ENCODE measurements at regions not wholly inside any gene's neighbourhood (a gene's known extent, or its start where the extent isn't known, plus 50 kb on each side); places are given as distances from the start of the nearest gene placed in this dataset.

GRCh38 chr11:45035413-45035812 lies 84.7 kb upstream of the TP53I11 start:
- Histone ChIP-seq H3K27ac (no peak overlapping the region), H3K27me3 (no peaks in the 10 kb centered on the region), H3K4me1 (no peaks in the 10 kb centered on the region), H3K36me3 (no peaks in the 10 kb centered on the region), H3K4me3 (no peak overlapping the region), H3K9me3 (peaks cover 0 to 9% (median 0%) of the 10 kb centered on the region in 3 donors)
- intact Hi-C loops (cut with DNase I; ENCODE audit: low total_unique reads) (no loop called here), in situ Hi-C loops (cut with MboI; ENCODE audit: low sequenced_read_pairs in 4 of 4) (no loop called here)
- ATAC-seq (no peak), DNase-seq (no peak)
- TF ChIP-seq POLR2A (IDR thresholded peaks at IDR 0.05), result no peak
- no peak for TF ChIP-seq CTCF (IDR thresholded peaks at IDR 0.05 in 4 of 5, conservative IDR thresholded peaks at IDR 0.05 in 1 of 5)

- TF ChIP-seq CTCF (IDR thresholded peaks at IDR 0.05 in 4 of 5, conservative IDR thresholded peaks at IDR 0.05 in 1 of 5) (no peak), POLR2A (IDR thresholded peaks at IDR 0.05) (no peak)
- no peak for ATAC-seq
- in situ Hi-C loops (cut with MboI; ENCODE audit: low sequenced_read_pairs in 4 of 4), result no loop called here
Observed at GRCh38 chr11:45036010-45036409, 85.3 kb upstream of the TP53I11 start.

GRCh38 chr11:45036733-45037132 lies 86.0 kb upstream of the TP53I11 start:
- H3K27me3 ChIP-seq, result no peaks in the 10 kb centered on the region
- peaks cover 0 to 9% (median 0%) of the 10 kb centered on the region in 3 donors for H3K9me3 ChIP-seq
- DNase-seq, result no peak
- ATAC-seq, result no peak
- H3K36me3 ChIP-seq, result no peaks in the 10 kb centered on the region
- H3K4me3 ChIP-seq, result no peak overlapping the region
- no peaks in the 10 kb centered on the region for H3K4me1 ChIP-seq
- in situ Hi-C loops (cut with MboI; ENCODE audit: low sequenced_read_pairs in 4 of 4) (no loop called here), intact Hi-C loops (cut with DNase I; ENCODE audit: low total_unique reads) (no loop called here)
- TF ChIP-seq CTCF (IDR thresholded peaks at IDR 0.05 in 4 of 5, conservative IDR thresholded peaks at IDR 0.05 in 1 of 5) (no peak), POLR2A (IDR thresholded peaks at IDR 0.05) (no peak)
- H3K27ac ChIP-seq, result no peak overlapping the region

More at GRCh38 chr11:45036010-45036409, 85.3 kb upstream of the TP53I11 start:
- peaks cover 0 to 9% (median 0%) of the 10 kb centered on the region in 3 donors for H3K9me3 ChIP-seq
- no peak overlapping the region for H3K4me3 ChIP-seq
- no peak overlapping the region for H3K27ac ChIP-seq
- no peaks in the 10 kb centered on the region for H3K27me3 ChIP-seq
- intact Hi-C loops (cut with DNase I; ENCODE audit: low total_unique reads), result no loop called here
- DNase-seq, result no peak
- H3K4me1 ChIP-seq, result no peaks in the 10 kb centered on the region
- H3K36me3 ChIP-seq, result no peaks in the 10 kb centered on the region

GRCh38 chr11:45037434-45038005 lies 86.8 kb upstream of the TP53I11 start:
- in situ Hi-C loops (cut with MboI; ENCODE audit: low sequenced_read_pairs in 4 of 4), result no loop called here

More at GRCh38 chr11:45037434-45038005, 86.8 kb upstream of the TP53I11 start:
- intact Hi-C loops (cut with DNase I; ENCODE audit: low total_unique reads), result no loop called here
- no peak for TF ChIP-seq CTCF (IDR thresholded peaks at IDR 0.05 in 4 of 5, conservative IDR thresholded peaks at IDR 0.05 in 1 of 5)
- no peak for TF ChIP-seq POLR2A (IDR thresholded peaks at IDR 0.05)
- ATAC-seq, result no peak
- Histone ChIP-seq H3K27me3 (no peaks in the 10 kb centered on the region), H3K27ac (no peak overlapping the region), H3K4me1 (no peaks in the 10 kb centered on the region), H3K9me3 (peaks cover 0 to 9% (median 0%) of the 10 kb centered on the region in 3 donors), H3K4me3 (no peak overlapping the region), H3K36me3 (no peaks in the 10 kb centered on the region)
- no peak for DNase-seq
